ENCODE measurements at regions not wholly inside any gene's neighbourhood (a gene's known extent, or its start where the extent isn't known, plus 50 kb on each side); places are given as distances from the start of the nearest gene placed in this dataset.

DNA sequence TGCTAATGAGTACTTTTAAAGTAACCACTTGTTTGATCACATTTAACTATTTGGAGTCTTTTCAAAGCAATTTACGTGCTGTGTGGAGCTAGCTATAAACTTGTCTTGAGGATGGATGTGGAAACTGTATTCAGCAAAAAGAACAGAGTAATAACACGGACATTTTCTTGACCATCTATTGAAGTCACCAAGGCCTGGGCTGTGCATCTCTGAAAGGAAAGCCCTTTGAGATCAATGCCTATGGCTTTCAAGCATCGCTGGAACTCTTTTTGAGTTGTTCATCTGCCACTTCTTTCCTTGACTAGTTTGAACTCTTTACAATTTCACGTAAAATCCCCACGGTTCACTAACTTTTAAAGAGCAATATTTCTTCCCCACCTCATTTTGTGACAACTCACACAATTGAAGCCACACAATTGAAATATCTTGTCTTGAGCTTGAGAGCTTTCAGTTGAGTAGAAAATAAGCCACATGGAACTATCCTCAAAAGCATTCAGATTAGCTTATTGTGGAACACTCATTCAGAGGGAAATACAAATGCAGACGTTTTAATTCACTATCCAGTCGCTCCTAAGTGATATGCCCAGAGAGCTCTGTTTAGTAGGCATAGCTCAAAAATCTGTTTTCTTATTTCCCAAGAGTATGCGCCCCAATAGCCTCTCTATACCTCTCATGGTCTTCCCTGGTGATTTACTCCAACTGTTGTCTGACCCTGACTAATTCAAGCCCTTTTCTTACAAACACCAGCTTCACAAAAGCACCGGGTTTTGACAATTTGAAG lies 134.9 kb upstream of the SLITRK2 start:
- ATAC-seq (no peak), FAIRE-seq (no peak), DNase-seq (ENCODE audit: low read depth, low spot score) (no peak)
- H3K9ac ChIP-seq (ENCODE audit: control insufficient read depth, insufficient read depth, low read length), result no peak overlapping the region
- H3K9me3 ChIP-seq (replicated peaks; ENCODE audit: control insufficient read depth, insufficient read depth, low read length), result no peaks in the 10 kb centered on the region
- 15% methylated on average over 9 of the region's 9 CpGs for WGBS (ENCODE audit: insufficient coverage, insufficient replicate concordance, low lambda C conversion rate, missing lambda C conversion rate)
- H3K27ac ChIP-seq (ENCODE audit: control insufficient read depth, insufficient read depth), result no peak overlapping the region
- ChIA-PET SMC1A (ENCODE audit: uncharacterized antibody, unreplicated experiment) (interaction anchor here (0.8 kb wide), 1 partner anchor 11 kb away, joined by 3 read pairs; no protein-coding TSS in a partner anchor), CTCF (no interaction called here), POLR2A (no interaction called here), RAD21 (ENCODE audit: unreplicated experiment) (no interaction called here)
- no TSS peak for BruUV-seq (replicated peaks)
- no peak overlapping the region for H2AFZ ChIP-seq (ENCODE audit: control insufficient read depth, low read depth, low read length)
- H3K27me3 ChIP-seq (replicated peaks in 1 of 2; ENCODE audit: control insufficient read depth in 2 of 2, insufficient read depth in 2 of 2, low read length in 1 of 2), result no peaks in the 10 kb centered on the region
- in situ Hi-C loops (cut with MboI) (no loop called here), intact Hi-C loops (cut with micrococcal nuclease; ENCODE audit: unreplicated experiment) (no loop called here)
- H3K36me3 ChIP-seq (ENCODE audit: control insufficient read depth in 2 of 2, insufficient read depth in 2 of 2, low read length in 1 of 2), result no peaks in the 10 kb centered on the region
- H4K20me1 ChIP-seq (ENCODE audit: control insufficient read depth, insufficient read depth), result no peaks in the 10 kb centered on the region
- H3K79me2 ChIP-seq (ENCODE audit: control insufficient read depth, insufficient read depth, low read length), result no peaks in the 10 kb centered on the region
- H3K4me1 ChIP-seq (ENCODE audit: control insufficient read depth, insufficient read depth, low read length), result no peaks in the 10 kb centered on the region
- TF ChIP-seq TCF7 (IDR thresholded peaks at IDR 0.05; ENCODE audit: borderline replicate concordance) (no peak), SPI1 (IDR thresholded peaks at IDR 0.05; ENCODE audit: borderline replicate concordance, insufficient read depth, low read depth, low read length) (no peak), STAT3 (IDR thresholded peaks at IDR 0.05; ENCODE audit: low read depth, low read length) (no peak), RELA (IDR thresholded peaks at IDR 0.05; ENCODE audit: borderline replicate concordance, partially characterized antibody) (no peak), SIX5 (IDR thresholded peaks at IDR 0.05; ENCODE audit: low read depth, low read length, severe bottlenecking) (no peak), SMARCA5 (IDR thresholded peaks at IDR 0.05) (no peak), MTA3 (IDR thresholded peaks at IDR 0.05; ENCODE audit: borderline replicate concordance, low read length) (no peak), CHD2 (IDR thresholded peaks at IDR 0.05; ENCODE audit: borderline replicate concordance, low read depth, low read length) (no peak), NR2F1 (conservative IDR thresholded peaks at IDR 0.05) (no peak), ZNF217 (IDR thresholded peaks at IDR 0.05) (no peak), BACH1 (IDR thresholded peaks at IDR 0.05; ENCODE audit: borderline replicate concordance) (no peak), SP1 (IDR thresholded peaks at IDR 0.05; ENCODE audit: low read depth, low read length) (no peak)
- TF ChIP-seq, protein P1, sequence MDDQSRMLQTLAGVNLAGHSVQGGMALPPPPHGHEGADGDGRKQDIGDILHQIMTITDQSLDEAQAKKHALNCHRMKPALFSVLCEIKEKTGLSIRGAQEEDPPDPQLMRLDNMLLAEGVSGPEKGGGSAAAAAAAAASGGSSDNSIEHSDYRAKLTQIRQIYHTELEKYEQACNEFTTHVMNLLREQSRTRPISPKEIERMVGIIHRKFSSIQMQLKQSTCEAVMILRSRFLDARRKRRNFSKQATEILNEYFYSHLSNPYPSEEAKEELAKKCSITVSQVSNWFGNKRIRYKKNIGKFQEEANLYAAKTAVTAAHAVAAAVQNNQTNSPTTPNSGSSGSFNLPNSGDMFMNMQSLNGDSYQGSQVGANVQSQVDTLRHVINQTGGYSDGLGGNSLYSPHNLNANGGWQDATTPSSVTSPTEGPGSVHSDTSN (IDR thresholded peaks at IDR 0.05; ENCODE audit: insufficient replicate concordance, low read depth, low read length), result no peak
- no peak overlapping the region for H3K4me2 ChIP-seq (ENCODE audit: control insufficient read depth, insufficient read depth)
- no peak overlapping the region for H3K4me3 ChIP-seq

Measured in GM12878 (cell line).